Erythroblast (primary cell): ENCODE measurements at regions not wholly inside any gene's neighbourhood (a gene's known extent, or its start where the extent isn't known, plus 50 kb on each side); places are given as distances from the start of the nearest gene placed in this dataset.

ENCODE experiments used
- GATA1 ChIP-seq: IDR thresholded peaks from 2 replicates; pipeline ENCODE4 v1.6.1; 2011; ENCODE audit warnings: low read depth, mild to moderate bottlenecking, control low read depth, low read length, moderate library complexity
- POLR2A ChIP-seq: IDR thresholded peaks from 2 replicates; pipeline ENCODE4 v1.6.1; 2011; ENCODE audit warnings: mild to moderate bottlenecking, low read length

- no peak for TF ChIP-seq POLR2A
- TF ChIP-seq GATA1: no peak
Measured at GRCh38 chr10:120095875-120096274, 203.3 kb downstream of the SEC23IP start.
